Muscle layer of duodenum (tissue), 2 donors: ENCODE measurements at regions not wholly inside any gene's neighbourhood (a gene's known extent, or its start where the extent isn't known, plus 50 kb on each side); places are given as distances from the start of the nearest gene placed in this dataset.

Source experiments
- H3K27ac ChIP-seq: one replicate; pipeline ENCODE4 v1.7.0; 2013; ENCODE audit warnings: mild to moderate bottlenecking, low read length
- H3K27me3 ChIP-seq: one replicate; pipeline ENCODE4 v1.7.0; 2013; ENCODE audit warnings: low read depth, mild to moderate bottlenecking, control low read depth, low read length
- H3K36me3 ChIP-seq, 2 donors: one replicate each; pipeline ENCODE4 v1.7.0; 2013; ENCODE audit warnings: low read length in 2 of 2, control low read depth in 1 of 2, mild to moderate bottlenecking in 1 of 2; ENCODE audit not compliant: insufficient read depth in 2 of 2, control insufficient read depth in 1 of 2
- H3K4me1 ChIP-seq, 2 donors: one replicate each; pipeline ENCODE4 v1.7.0; 2013; ENCODE audit warnings: low read length in 2 of 2, mild to moderate bottlenecking in 2 of 2, control low read depth in 1 of 2, moderate library complexity in 1 of 2; ENCODE audit not compliant: insufficient read depth in 2 of 2, control insufficient read depth in 1 of 2
- H3K4me3 ChIP-seq, 2 donors: one replicate each; pipeline ENCODE4 v1.7.0; 2013; ENCODE audit warnings: low read length in 2 of 2, low read depth in 1 of 2, mild to moderate bottlenecking in 1 of 2
- H3K9me3 ChIP-seq, 2 donors: one replicate each; pipeline ENCODE4 v1.7.0; 2013; ENCODE audit warnings: low read length in 2 of 2, control low read depth in 1 of 2, mild to moderate bottlenecking in 1 of 2; ENCODE audit not compliant: control insufficient read depth in 1 of 2
- donor health status: healthy.

DNA sequence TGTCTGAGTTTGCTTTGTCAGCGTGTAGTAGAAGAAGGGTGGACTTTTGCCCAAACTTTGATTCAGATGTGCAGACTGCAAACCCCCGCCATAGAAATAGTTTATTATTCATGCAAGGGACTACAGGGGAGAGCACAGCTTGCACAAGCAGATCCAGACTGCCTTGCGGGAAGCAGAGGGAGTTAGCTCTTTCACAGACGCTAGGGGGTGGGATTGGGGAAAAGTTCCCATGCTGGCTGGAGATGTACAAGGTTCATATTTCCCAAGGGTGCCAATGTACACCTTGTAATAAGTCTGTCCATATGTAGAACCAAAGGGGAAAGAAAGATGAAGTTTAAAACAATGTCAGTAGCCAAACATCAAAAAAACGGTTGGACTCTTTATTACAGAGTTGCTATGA, 749.7 kb upstream of the COX7C start:
- Histone ChIP-seq H3K4me3 (no peak overlapping the region), H3K27ac (no peak overlapping the region), H3K4me1 (no peaks in the 10 kb centered on the region), H3K36me3 (no peaks in the 10 kb centered on the region), H3K9me3 (no peaks in the 10 kb centered on the region), H3K27me3 (no peaks in the 10 kb centered on the region)

DNA sequence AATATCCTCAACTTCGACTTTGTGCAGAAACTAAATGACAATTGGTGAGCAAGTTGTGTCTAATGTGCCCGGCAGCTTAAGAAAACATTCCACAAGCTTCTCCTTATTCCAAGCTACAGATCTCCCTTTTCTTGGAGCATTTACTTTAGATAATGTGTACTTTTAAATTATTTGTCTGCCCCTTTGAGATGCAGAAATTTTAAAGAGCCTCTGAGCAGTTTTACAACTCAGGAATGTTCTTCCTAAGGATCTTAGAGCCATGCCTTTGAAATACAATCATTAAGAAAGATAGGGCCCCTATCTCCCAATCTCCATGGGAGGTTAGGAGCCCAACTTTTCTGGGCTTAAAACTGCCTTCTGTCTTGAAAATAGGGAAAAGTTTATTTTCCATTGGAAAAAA, 723.7 kb upstream of the COX7C start:
- Histone ChIP-seq H3K27ac (no peak overlapping the region), H3K9me3 (no peaks in the 10 kb centered on the region), H3K27me3 (no peaks in the 10 kb centered on the region), H3K36me3 (no peaks in the 10 kb centered on the region), H3K4me1 (no peaks in the 10 kb centered on the region), H3K4me3 (no peak overlapping the region)

DNA sequence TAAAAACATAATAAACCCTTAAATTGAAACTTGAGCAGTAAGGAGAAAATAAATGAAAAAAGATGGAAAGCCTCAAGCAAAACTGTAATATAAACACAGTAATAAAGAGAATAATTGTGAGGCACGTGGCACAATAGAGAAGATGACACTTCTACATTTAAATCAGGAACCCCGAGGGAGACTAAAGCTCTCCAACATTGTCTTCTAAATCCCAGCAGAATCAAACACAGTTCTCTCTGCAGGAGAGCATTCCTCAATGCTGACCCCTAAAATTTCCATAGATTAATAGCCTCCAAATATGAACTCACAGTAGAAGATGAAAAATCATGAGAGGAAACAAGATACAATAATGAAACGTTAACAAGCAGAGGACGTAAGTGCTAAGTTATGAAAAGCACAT, 721.2 kb upstream of the COX7C start:
- Histone ChIP-seq H3K9me3 (no peaks in the 10 kb centered on the region), H3K27ac (no peak overlapping the region), H3K36me3 (no peaks in the 10 kb centered on the region), H3K27me3 (no peaks in the 10 kb centered on the region), H3K4me3 (no peak overlapping the region), H3K4me1 (no peaks in the 10 kb centered on the region)

DNA sequence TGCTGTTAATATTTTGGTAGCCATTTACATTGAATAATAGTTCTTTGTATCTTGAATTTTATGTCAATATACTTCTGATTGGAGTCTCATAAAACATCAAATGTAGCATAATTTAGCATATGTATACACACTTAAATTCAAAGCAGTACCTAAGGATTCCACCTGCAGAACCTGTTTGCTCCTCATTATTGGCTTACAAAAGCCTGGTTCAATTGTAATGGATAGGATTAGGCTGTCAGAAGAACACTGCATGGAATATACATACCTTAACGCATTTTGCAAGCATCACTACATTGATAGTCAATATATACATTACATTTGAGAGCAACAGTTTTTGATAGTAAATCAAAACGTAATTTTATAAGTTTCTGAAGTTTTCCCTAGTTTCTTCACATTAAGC, 711.3 kb upstream of the COX7C start:
- no peak overlapping the region for H3K27ac ChIP-seq
- no peaks in the 10 kb centered on the region for H3K27me3 ChIP-seq
- H3K9me3 ChIP-seq, result no peaks in the 10 kb centered on the region

DNA sequence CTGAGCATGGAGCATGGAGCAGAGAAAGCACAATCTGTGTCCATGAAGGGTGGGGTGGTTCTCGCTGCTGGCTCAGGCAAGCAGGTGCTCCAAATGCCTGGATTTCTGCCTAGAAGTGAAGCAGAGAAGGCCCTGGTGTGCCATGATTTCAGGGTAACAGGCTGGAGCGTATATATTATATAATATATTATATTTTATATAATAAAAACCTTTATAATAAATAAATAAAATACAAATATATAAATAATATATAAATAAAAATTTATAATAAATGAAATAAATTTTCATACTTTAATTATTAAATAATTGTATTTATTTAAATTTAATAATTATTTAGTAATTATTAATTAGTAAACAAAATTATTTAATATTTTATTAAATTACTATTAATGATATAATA, 707.4 kb upstream of the COX7C start:
- H3K4me3 ChIP-seq, result no peak overlapping the region
- H3K27ac ChIP-seq, result no peak overlapping the region
- no peaks in the 10 kb centered on the region for H3K36me3 ChIP-seq
- no peaks in the 10 kb centered on the region for H3K4me1 ChIP-seq
- no peaks in the 10 kb centered on the region for H3K9me3 ChIP-seq
- no peaks in the 10 kb centered on the region for H3K27me3 ChIP-seq

More for the DNA sequence above, 711.3 kb upstream of the COX7C start:
- H3K36me3 ChIP-seq, result no peaks in the 10 kb centered on the region
- H3K4me3 ChIP-seq, result no peak overlapping the region
- H3K4me1 ChIP-seq, result no peaks in the 10 kb centered on the region

DNA sequence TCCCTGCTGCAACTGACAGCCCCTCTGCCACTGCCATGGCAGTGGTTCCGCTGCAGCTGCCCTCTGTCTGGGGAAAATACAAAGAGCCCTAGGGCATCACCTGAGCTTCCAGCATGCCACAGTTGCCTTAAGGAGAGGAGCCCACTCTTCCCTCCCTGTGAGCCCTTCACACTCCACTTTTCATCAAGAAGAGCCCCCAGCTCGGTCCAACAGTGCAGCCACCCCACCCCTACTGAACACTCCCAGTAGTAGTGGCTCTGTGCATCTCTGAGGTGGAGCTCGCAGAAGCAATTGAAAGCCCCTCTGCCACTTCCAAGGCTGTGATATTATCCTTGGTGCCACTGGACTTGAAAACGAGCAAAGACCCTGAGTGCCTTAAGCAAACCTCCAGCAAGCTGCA, 696.8 kb upstream of the COX7C start:
- Histone ChIP-seq H3K27ac (no peak overlapping the region), H3K9me3 (peaks cover 0 to 6% of the 10 kb centered on the region in 2 donors), H3K4me1 (no peaks in the 10 kb centered on the region), H3K27me3 (no peaks in the 10 kb centered on the region), H3K4me3 (no peak overlapping the region), H3K36me3 (no peaks in the 10 kb centered on the region)

DNA sequence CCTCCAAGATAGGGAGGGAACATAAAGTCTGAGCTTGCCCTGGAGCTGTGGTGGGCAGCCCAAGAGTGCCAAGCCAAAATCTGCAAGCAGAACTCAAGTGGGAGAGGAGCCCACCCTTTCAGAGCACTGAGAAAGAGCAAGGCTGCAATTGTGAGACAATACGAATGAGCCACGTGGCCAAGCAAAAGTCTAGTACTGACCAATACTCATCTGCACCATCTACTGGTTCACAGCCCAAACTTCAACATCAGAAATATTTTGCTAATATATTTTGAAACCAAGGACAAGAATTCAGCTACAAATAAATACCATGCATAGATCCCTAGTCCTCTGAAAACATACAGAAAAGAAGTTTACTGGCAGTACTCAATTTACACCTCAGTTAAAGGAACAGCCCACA, 696.2 kb upstream of the COX7C start:
- Histone ChIP-seq H3K4me3 (no peak overlapping the region), H3K27ac (no peak overlapping the region), H3K27me3 (no peaks in the 10 kb centered on the region)

GRCh38 chr5:85927632-85928031, 690.1 kb upstream of the COX7C start:
- Histone ChIP-seq H3K36me3 (no peaks in the 10 kb centered on the region), H3K4me3 (no peak overlapping the region), H3K9me3 (peaks cover 0 to 2% of the 10 kb centered on the region in 2 donors), H3K27me3 (no peaks in the 10 kb centered on the region), H3K4me1 (no peaks in the 10 kb centered on the region), H3K27ac (no peak overlapping the region)

More for the DNA sequence above, 696.2 kb upstream of the COX7C start:
- peaks cover 0 to 6% of the 10 kb centered on the region in 2 donors for H3K9me3 ChIP-seq
- H3K4me1 ChIP-seq, result no peaks in the 10 kb centered on the region
- no peaks in the 10 kb centered on the region for H3K36me3 ChIP-seq

DNA sequence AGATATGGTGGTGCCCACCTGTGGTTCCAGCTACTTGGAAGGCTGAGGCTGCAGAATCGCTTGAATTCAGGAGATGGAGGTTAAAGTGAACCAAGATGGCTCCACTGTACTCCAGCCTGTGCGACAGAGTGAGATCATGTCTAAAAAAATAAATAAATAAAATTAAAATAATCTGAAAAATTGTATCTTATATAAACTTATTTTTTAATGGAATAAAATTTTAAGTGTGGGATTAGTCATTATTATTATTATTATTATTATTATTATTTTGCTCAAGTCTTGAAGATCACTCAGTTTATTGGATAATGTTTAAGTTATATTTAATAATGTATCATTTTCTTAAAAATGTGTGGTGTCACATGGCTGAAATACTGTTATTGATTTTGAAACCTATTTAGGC, 688.0 kb upstream of the COX7C start:
- Histone ChIP-seq H3K36me3 (no peaks in the 10 kb centered on the region), H3K27ac (no peak overlapping the region), H3K27me3 (no peaks in the 10 kb centered on the region), H3K4me3 (no peak overlapping the region), H3K4me1 (no peaks in the 10 kb centered on the region), H3K9me3 (peaks cover 0 to 2% of the 10 kb centered on the region in 2 donors)

DNA sequence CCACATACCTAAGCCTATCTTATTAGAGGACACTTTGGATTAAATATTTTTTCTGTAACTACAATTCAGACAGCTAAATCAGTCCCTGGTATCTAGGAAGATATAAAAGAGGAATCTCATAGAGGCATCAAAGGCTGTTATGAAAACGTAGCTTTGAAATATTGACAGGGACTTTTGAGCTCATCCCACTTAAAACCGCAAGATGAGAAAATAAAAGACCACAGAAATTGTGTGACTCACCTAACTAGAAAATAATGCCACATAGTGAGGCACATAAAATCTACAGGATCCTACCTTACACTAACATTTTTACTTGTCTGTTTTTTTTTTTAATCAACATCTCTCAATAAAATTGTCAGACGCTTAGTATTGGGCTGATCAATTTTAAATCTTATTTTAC, 686.5 kb upstream of the COX7C start:
- no peaks in the 10 kb centered on the region for H3K27me3 ChIP-seq
- no peak overlapping the region for H3K27ac ChIP-seq
- H3K4me3 ChIP-seq, result no peak overlapping the region
- H3K36me3 ChIP-seq, result no peaks in the 10 kb centered on the region
- no peaks in the 10 kb centered on the region for H3K9me3 ChIP-seq
- no peaks in the 10 kb centered on the region for H3K4me1 ChIP-seq

DNA sequence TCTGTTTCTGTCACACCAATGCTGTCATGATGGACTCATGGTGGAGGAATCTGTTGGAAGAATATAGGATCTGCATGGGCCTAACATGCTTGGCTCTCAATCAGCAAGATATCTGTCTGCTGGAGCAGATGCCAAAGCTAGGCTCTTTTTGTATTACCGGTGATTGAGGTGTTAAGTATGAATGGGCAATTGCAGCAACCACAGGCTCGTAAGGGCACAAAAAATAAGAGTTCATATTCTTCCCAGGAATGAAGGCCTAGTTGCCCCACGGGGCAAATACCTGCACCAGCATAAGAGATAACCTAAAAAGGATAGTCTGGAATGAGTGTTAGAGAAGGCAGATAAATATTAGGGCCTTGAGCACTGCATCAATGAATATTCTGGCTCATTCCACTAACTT, 679.5 kb upstream of the COX7C start:
- Histone ChIP-seq H3K9me3 (no peaks in the 10 kb centered on the region), H3K27me3 (no peaks in the 10 kb centered on the region), H3K36me3 (no peaks in the 10 kb centered on the region), H3K4me3 (no peak overlapping the region), H3K4me1 (no peaks in the 10 kb centered on the region), H3K27ac (no peak overlapping the region)

GRCh38 chr5:85951707-85952210, 666.0 kb upstream of the COX7C start:
- Histone ChIP-seq H3K4me1 (no peaks in the 10 kb centered on the region), H3K9me3 (peaks cover 0 to 10% of the 10 kb centered on the region in 2 donors)

More at GRCh38 chr5:85951707-85952210, 666.0 kb upstream of the COX7C start:
- Histone ChIP-seq H3K27me3 (no peaks in the 10 kb centered on the region), H3K36me3 (no peaks in the 10 kb centered on the region), H3K27ac (no peak overlapping the region), H3K4me3 (no peak overlapping the region)
